HEK293 (cell line): ENCODE measurements at regions not wholly inside any gene's neighbourhood (a gene's known extent, or its start where the extent isn't known, plus 50 kb on each side); places are given as distances from the start of the nearest gene placed in this dataset.

Experiments used
- CTCF ChIA-PET: fragments of 350-600 bp; formaldehyde crosslinking; extraction: SDS; loops from one replicate; lab custom pipeline; 2021; ENCODE audit warnings: antibody characterized with exemption; lab: Yijun Ruan, JAX
- POLR2A ChIA-PET: fragments of 300-600 bp; formaldehyde crosslinking; extraction: SDS; loops from one replicate; lab custom pipeline; 2020; ENCODE audit warnings: antibody characterized with exemption, inconsistent platforms; lab: Yijun Ruan, JAX
- H3K27ac ChIP-seq: fragments of 200-500 bp; sonication (Bioruptor generic); 2 replicates; pipeline ENCODE4 v1.5.1; 2014; ENCODE audit warnings: low read depth, low read length, control low read depth, inconsistent platforms; ENCODE audit errors: extremely low read depth
- H3K36me3 ChIP-seq, 2 experiments: fragments of 200-500 bp in 1 of 2; sonication (Bioruptor generic) in 1 of 2; 1 replicate in 1 of 2; 2 replicates in 1 of 2; pipeline ENCODE4 v1.5.1; 2014 to 2017; ENCODE audit warnings: inconsistent platforms in 2 of 2, low read length in 2 of 2; ENCODE audit not compliant: control insufficient read depth in 2 of 2, insufficient read depth in 1 of 2
- H3K4me1 ChIP-seq: fragments of 200-500 bp; sonication (Bioruptor generic); 2 replicates; pipeline ENCODE4 v1.5.1; 2014; ENCODE audit warnings: mild to moderate bottlenecking, low read length, inconsistent platforms; ENCODE audit not compliant: control insufficient read depth, insufficient read depth
- H3K4me3 ChIP-seq: 2 replicates; pipeline ENCODE4 v1.5.1; 2011; ENCODE audit warnings: low read depth, mild to moderate bottlenecking, control low read depth, low read length, moderate library complexity
- H3K9me3 ChIP-seq: fragments of 200-500 bp; sonication (Bioruptor generic); 2 replicates; pipeline ENCODE4 v1.5.1; 2014; ENCODE audit warnings: low read depth, low read length, inconsistent platforms; ENCODE audit not compliant: control insufficient read depth, insufficient read depth
- BCL11B ChIP-seq: fragments of 450-650 bp; formaldehyde crosslinking; IDR thresholded peaks from 2 replicates; pipeline ENCODE4 v1.5.1; 2016; ENCODE audit warnings: low read depth, missing biosample characterization, missing genetic modification characterization
- SCRT1 ChIP-seq: fragments of 450-650 bp; formaldehyde crosslinking; IDR thresholded peaks from 2 replicates; pipeline ENCODE4 v1.5.1; 2016; ENCODE audit warnings: missing biosample characterization, missing genetic modification characterization, borderline replicate concordance
- SCRT2 ChIP-seq: fragments of 450-650 bp; formaldehyde crosslinking; IDR thresholded peaks from 2 replicates; pipeline ENCODE4 v1.5.1; 2016; ENCODE audit warnings: missing biosample characterization, missing genetic modification characterization
- TRIM28 ChIP-seq: IDR thresholded peaks from 2 replicates; pipeline ENCODE4 v1.6.1; 2011; ENCODE audit warnings: low read length, control low read depth, borderline replicate concordance
- ZBTB20 ChIP-seq: fragments of 450-650 bp; formaldehyde crosslinking; IDR thresholded peaks from 2 replicates; pipeline ENCODE4 v1.5.1; 2016; ENCODE audit warnings: missing biosample characterization, missing genetic modification characterization
- ZNF114 ChIP-seq: fragments of 450-650 bp; formaldehyde crosslinking; IDR thresholded peaks from 2 replicates; pipeline ENCODE4 v1.5.0; 2017; ENCODE audit warnings: missing biosample characterization, missing genetic modification characterization
- ZNF133 ChIP-seq: fragments of 450-650 bp; formaldehyde crosslinking; IDR thresholded peaks from 2 replicates; pipeline ENCODE4 v1.5.1; 2016; ENCODE audit warnings: missing biosample characterization, missing genetic modification characterization
- ZNF138 ChIP-seq: fragments of 450-650 bp; formaldehyde crosslinking; IDR thresholded peaks from 2 replicates; pipeline ENCODE4 v1.5.1; 2016; ENCODE audit warnings: missing biosample characterization, missing genetic modification characterization, borderline replicate concordance
- ZNF175 ChIP-seq: fragments of 450-650 bp; formaldehyde crosslinking; IDR thresholded peaks from 2 replicates; pipeline ENCODE4 v1.5.1; 2016; ENCODE audit warnings: missing biosample characterization, missing genetic modification characterization
- ZNF23 ChIP-seq: fragments of 450-650 bp; formaldehyde crosslinking; IDR thresholded peaks from 2 replicates; pipeline ENCODE4 v1.5.1; 2016; ENCODE audit warnings: missing biosample characterization, missing genetic modification characterization, borderline replicate concordance
- ZNF311 ChIP-seq: fragments of 450-650 bp; formaldehyde crosslinking; IDR thresholded peaks from 2 replicates; pipeline ENCODE4 v1.5.1; 2017; ENCODE audit warnings: missing biosample characterization, missing genetic modification characterization, borderline replicate concordance
- ZNF548 ChIP-seq: fragments of 450-650 bp; formaldehyde crosslinking; IDR thresholded peaks from 2 replicates; pipeline ENCODE4 v1.5.1; 2016; ENCODE audit warnings: missing biosample characterization, missing genetic modification characterization
- ZNF560 ChIP-seq: fragments of 450-650 bp; formaldehyde crosslinking; IDR thresholded peaks from 2 replicates; pipeline ENCODE4 v1.5.1; 2017; ENCODE audit warnings: missing biosample characterization, missing genetic modification characterization, borderline replicate concordance
- ZNF621 ChIP-seq: fragments of 450-650 bp; formaldehyde crosslinking; IDR thresholded peaks from 2 replicates; pipeline ENCODE4 v1.5.1; 2017; ENCODE audit warnings: missing biosample characterization, missing genetic modification characterization
- TF ChIP-seq, protein P1 (sequence below): fragments of 450-650 bp; formaldehyde crosslinking; conservative IDR thresholded peaks from 2 replicates; pipeline ENCODE4 v1.5.1; 2016; ENCODE audit warnings: low read depth, missing biosample characterization, missing genetic modification characterization
- TF ChIP-seq, protein P2 (sequence below): fragments of 450-650 bp; formaldehyde crosslinking; conservative IDR thresholded peaks from 2 replicates; pipeline ENCODE4 v1.5.1; 2016; ENCODE audit warnings: low read depth, missing biosample characterization, missing genetic modification characterization
- TF ChIP-seq, protein P3 (sequence below): fragments of 450-650 bp; formaldehyde crosslinking; IDR thresholded peaks from 2 replicates; pipeline ENCODE4 v1.5.1; 2016; ENCODE audit warnings: missing biosample characterization, missing genetic modification characterization
- TF ChIP-seq, protein P4 (sequence below): fragments of 450-650 bp; formaldehyde crosslinking; IDR thresholded peaks from 2 replicates; pipeline ENCODE4 v1.5.1; 2017; ENCODE audit warnings: missing biosample characterization, missing genetic modification characterization

DNA sequence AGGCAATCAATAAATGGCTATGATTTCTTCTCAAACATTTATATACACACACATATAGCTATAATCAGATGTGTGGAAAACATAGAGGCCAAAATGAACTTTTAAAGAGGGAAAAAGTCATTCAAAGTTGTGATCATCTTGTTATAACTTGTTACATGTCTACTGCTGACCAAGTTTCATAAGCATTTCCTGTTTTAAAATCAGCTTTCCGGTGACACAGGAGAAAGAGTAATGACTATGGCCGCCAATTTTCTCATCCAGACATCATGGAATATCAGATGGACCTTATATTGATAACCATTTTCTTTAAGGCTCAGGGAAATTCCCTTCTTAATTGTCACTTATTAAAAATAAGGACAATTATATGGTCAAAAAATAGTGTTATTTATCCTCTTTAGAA, 71.7 kb upstream of the AGTR1 start (continued):
- TF ChIP-seq, protein P1, sequence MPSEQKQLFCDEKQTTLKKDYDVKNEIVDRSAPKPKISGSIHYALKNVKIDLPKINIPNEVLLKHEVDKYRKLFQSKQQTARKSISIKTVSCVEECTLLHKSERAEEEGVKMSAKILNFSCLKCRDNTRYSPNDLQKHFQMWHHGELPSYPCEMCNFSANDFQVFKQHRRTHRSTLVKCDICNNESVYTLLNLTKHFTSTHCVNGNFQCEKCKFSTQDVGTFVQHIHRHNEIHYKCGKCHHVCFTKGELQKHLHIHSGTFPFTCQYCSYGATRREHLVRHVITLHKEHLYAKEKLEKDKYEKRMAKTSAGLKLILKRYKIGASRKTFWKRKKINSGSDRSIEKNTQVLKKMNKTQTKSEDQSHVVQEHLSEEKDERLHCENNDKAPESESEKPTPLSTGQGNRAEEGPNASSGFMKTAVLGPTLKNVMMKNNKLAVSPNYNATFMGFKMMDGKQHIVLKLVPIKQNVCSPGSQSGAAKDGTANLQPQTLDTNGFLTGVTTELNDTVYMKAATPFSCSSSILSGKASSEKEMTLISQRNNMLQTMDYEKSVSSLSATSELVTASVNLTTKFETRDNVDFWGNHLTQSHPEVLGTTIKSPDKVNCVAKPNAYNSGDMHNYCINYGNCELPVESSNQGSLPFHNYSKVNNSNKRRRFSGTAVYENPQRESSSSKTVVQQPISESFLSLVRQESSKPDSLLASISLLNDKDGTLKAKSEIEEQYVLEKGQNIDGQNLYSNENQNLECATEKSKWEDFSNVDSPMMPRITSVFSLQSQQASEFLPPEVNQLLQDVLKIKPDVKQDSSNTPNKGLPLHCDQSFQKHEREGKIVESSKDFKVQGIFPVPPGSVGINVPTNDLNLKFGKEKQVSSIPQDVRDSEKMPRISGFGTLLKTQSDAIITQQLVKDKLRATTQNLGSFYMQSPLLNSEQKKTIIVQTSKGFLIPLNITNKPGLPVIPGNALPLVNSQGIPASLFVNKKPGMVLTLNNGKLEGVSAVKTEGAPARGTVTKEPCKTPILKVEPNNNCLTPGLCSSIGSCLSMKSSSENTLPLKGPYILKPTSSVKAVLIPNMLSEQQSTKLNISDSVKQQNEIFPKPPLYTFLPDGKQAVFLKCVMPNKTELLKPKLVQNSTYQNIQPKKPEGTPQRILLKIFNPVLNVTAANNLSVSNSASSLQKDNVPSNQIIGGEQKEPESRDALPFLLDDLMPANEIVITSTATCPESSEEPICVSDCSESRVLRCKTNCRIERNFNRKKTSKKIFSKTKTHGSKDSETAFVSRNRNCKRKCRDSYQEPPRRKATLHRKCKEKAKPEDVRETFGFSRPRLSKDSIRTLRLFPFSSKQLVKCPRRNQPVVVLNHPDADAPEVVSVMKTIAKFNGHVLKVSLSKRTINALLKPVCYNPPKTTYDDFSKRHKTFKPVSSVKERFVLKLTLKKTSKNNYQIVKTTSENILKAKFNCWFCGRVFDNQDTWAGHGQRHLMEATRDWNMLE (tag by site-specific recombination), result no peak
- no peak for TF ChIP-seq SCRT2
- no peak for TF ChIP-seq ZBTB20 (tag by site-specific recombination)
- TF ChIP-seq ZNF138 (tag by site-specific recombination), result no peak
- no peak for TF ChIP-seq TRIM28
- no peak for TF ChIP-seq ZNF621 (tag by site-specific recombination)
- TF ChIP-seq ZNF311 (tag by site-specific recombination), result no peak
- TF ChIP-seq ZNF23 (tag by site-specific recombination), result no peak
- TF ChIP-seq SCRT1, result no peak
- TF ChIP-seq, protein P2, sequence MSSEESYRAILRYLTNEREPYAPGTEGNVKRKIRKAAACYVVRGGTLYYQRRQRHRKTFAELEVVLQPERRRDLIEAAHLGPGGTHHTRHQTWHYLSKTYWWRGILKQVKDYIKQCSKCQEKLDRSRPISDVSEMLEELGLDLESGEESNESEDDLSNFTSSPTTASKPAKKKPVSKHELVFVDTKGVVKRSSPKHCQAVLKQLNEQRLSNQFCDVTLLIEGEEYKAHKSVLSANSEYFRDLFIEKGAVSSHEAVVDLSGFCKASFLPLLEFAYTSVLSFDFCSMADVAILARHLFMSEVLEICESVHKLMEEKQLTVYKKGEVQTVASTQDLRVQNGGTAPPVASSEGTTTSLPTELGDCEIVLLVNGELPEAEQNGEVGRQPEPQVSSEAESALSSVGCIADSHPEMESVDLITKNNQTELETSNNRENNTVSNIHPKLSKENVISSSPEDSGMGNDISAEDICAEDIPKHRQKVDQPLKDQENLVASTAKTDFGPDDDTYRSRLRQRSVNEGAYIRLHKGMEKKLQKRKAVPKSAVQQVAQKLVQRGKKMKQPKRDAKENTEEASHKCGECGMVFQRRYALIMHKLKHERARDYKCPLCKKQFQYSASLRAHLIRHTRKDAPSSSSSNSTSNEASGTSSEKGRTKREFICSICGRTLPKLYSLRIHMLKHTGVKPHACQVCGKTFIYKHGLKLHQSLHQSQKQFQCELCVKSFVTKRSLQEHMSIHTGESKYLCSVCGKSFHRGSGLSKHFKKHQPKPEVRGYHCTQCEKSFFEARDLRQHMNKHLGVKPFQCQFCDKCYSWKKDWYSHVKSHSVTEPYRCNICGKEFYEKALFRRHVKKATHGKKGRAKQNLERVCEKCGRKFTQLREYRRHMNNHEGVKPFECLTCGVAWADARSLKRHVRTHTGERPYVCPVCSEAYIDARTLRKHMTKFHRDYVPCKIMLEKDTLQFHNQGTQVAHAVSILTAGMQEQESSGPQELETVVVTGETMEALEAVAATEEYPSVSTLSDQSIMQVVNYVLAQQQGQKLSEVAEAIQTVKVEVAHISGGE (tag by site-specific recombination), result no peak
- no peak for TF ChIP-seq ZNF133 (tag by site-specific recombination)
- TF ChIP-seq, protein P3, sequence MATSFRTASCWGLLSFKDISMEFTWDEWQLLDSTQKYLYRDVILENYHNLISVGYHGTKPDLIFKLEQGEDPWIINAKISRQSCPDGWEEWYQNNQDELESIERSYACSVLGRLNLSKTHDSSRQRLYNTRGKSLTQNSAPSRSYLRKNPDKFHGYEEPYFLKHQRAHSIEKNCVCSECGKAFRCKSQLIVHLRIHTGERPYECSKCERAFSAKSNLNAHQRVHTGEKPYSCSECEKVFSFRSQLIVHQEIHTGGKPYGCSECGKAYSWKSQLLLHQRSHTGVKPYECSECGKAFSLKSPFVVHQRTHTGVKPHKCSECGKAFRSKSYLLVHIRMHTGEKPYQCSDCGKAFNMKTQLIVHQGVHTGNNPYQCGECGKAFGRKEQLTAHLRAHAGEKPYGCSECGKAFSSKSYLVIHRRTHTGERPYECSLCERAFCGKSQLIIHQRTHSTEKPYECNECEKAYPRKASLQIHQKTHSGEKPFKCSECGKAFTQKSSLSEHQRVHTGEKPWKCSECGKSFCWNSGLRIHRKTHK (tag by site-specific recombination), result no peak
- TF ChIP-seq ZNF175 (tag by site-specific recombination), result no peak
- no peak for TF ChIP-seq ZNF114 (tag by site-specific recombination)
- TF ChIP-seq ZNF548 (tag by site-specific recombination), result no peak
- TF ChIP-seq BCL11B (tag by site-specific recombination), result no peak

DNA sequence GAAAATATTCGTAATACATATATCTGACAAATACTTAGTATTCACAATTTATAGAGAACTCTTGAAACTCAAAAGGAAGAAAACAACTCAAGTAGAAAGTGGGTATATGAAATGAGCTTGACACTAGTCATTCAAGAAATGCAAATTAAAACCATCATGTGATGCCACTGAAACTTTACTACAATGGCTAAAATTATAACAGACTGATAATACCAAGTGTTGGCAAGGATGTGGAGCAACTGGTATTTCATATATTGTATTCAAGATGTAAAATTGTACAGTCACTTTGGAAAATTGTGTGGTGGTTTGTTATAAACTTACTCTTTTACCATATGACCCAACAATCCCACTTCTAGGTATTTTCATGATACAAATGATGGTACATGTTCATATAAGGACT, 68.7 kb upstream of the AGTR1 start:
- no peak overlapping the region for H3K4me3 ChIP-seq
- no peak overlapping the region for H3K27ac ChIP-seq
- TF ChIP-seq ZNF560 (tag by site-specific recombination), result no peak
- TF ChIP-seq, protein P4, sequence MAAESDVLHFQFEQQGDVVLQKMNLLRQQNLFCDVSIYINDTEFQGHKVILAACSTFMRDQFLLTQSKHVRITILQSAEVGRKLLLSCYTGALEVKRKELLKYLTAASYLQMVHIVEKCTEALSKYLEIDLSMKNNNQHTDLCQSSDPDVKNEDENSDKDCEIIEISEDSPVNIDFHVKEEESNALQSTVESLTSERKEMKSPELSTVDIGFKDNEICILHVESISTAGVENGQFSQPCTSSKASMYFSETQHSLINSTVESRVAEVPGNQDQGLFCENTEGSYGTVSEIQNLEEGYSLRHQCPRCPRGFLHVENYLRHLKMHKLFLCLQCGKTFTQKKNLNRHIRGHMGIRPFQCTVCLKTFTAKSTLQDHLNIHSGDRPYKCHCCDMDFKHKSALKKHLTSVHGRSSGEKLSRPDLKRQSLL (tag by site-specific recombination), result no peak
- TF ChIP-seq, all 188 proteins: peak for 0
- Histone ChIP-seq H3K4me1 (no peaks in the 10 kb centered on the region), H3K9me3 (no peaks in the 10 kb centered on the region), H3K36me3 (no peaks in the 10 kb centered on the region)
- POLR2A ChIA-PET, result no interaction called here
- CTCF ChIA-PET, result no interaction called here
